Immature natural killer cell (primary cell): ENCODE measurements at regions not wholly inside any gene's neighbourhood (a gene's known extent, or its start where the extent isn't known, plus 50 kb on each side); places are given as distances from the start of the nearest gene placed in this dataset.

ENCODE experiments used
- DNase-seq, 3 donors: peaks; one replicate each; pipeline ENCODE4 v3.0.0; 2022; ENCODE audit warnings: mixed read lengths in 1 of 3
- H3K27ac Mint-ChIP-seq, 6 donors: one replicate each; pipeline ENCODE4 v1.8.0; 2020; ENCODE audit warnings: mixed read lengths in 6 of 6, mild to moderate bottlenecking in 5 of 6, inconsistent platforms in 4 of 6, moderate library complexity in 3 of 6
- H3K27me3 Mint-ChIP-seq, 3 donors: one replicate each; pipeline ENCODE4 v1.8.0; 2020 to 2021; ENCODE audit warnings: low read depth in 3 of 3, mild to moderate bottlenecking in 3 of 3, mixed read lengths in 3 of 3, moderate library complexity in 3 of 3, inconsistent platforms in 1 of 3
- H3K36me3 Mint-ChIP-seq, 3 donors: one replicate each; pipeline ENCODE4 v1.8.0; 2020; ENCODE audit warnings: mixed read lengths in 3 of 3, inconsistent platforms in 2 of 3, mild to moderate bottlenecking in 2 of 3
- H3K4me1 Mint-ChIP-seq, 2 donors: one replicate each; pipeline ENCODE4 v1.8.0; 2020; ENCODE audit warnings: inconsistent platforms in 2 of 2, mild to moderate bottlenecking in 2 of 2, mixed read lengths in 2 of 2, moderate library complexity in 1 of 2
- H3K4me3 Mint-ChIP-seq, 5 donors: one replicate each; pipeline ENCODE4 v1.8.0; 2020; ENCODE audit warnings: mild to moderate bottlenecking in 5 of 5, mixed read lengths in 5 of 5, inconsistent platforms in 3 of 5, moderate library complexity in 3 of 5
- H3K9me3 Mint-ChIP-seq, 6 donors: one replicate each; pipeline ENCODE4 v1.8.0; 2020; ENCODE audit warnings: mild to moderate bottlenecking in 6 of 6, mixed read lengths in 6 of 6, inconsistent platforms in 4 of 6, moderate library complexity in 3 of 6

DNA sequence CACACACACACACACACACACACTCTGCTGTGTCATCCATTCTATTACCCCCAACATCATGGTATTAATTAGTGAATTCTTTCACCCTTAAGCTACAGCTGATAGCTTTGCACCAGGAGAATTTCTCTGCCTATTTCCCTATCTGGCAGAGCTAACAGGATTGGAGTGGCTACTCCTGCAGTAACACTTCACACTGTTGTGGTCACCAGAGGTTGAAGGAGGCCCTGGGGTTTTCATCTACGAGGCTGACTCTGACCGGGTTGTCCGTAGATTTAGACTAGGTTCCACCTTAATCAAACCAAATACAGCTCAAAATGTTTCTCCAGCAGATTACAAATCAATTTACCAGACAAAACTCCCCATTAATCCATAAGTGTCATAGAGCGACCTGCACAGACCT lies 69.2 kb upstream of the RIPOR2 start:
- H3K4me1 Mint-ChIP-seq, result peaks cover 65 to 82% of the 10 kb centered on the region in 2 donors
- peaks cover 0 to 5% (median 3%) of the 10 kb centered on the region in 3 donors for H3K36me3 Mint-ChIP-seq
- H3K27ac Mint-ChIP-seq, result peak overlapping the region in 5 of 6 donors; percentile 6 to 78 (median 65)
- no peak for DNase-seq
- peaks cover 0 to 4% (median 3%) of the 10 kb centered on the region in 3 donors for H3K27me3 Mint-ChIP-seq
- H3K9me3 Mint-ChIP-seq, result no peaks in the 10 kb centered on the region
- H3K4me3 Mint-ChIP-seq, result peak overlapping the region in 4 of 5 donors; percentile 3 to 57 (median 13)

DNA sequence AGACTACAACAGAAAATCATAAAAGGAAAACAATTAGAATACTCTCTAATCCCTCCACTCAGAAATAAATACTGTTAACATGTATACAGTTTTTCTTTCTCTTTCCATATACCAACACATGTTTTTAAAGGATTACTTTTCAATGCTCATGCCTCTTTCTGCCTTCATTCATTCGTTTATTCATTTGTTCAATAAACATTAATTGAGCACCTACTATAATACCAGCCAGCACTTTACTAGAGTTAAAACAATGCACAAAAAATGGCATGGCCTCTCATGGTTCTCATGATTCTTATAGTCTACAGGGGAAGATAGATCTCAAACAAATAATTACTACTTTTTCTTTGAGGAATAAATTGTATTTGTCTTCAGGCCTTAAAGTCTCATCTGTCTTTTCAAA lies 70.3 kb upstream of the RIPOR2 start:
- H3K27me3 Mint-ChIP-seq, result peaks cover 0 to 3% (median 1%) of the 10 kb centered on the region in 3 donors
- peaks cover 66 to 82% of the 10 kb centered on the region in 2 donors for H3K4me1 Mint-ChIP-seq
- no peaks in the 10 kb centered on the region for H3K9me3 Mint-ChIP-seq
- no peak for DNase-seq
- no peaks in the 10 kb centered on the region for H3K36me3 Mint-ChIP-seq
- H3K27ac Mint-ChIP-seq, result peak overlapping the region; percentile 80 to 92 (median 90)
- H3K4me3 Mint-ChIP-seq, result peak overlapping the region; percentile 42 to 77 (median 70)

DNA sequence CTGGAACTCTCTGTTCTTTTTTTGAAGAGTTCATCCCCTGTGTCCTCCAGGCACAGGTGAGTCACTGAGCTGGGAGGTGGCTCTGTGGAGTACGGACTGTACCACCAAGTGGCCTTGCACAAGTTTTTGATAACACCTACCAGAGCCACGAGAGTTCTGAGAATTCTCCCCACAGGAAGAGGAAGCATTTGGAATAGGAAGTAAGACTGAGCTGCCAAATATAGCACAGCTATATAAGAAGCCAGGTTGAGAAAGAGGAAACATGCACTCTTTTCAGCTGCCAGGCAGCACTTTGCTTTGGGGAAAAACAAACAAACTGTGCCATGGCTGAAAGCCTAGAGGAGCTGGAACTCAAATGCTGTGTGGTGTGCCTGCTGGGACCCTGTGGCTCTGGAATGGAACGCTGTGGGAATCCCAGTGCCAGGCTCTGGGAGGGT lies 70.8 kb upstream of the RIPOR2 start:
- H3K4me3 Mint-ChIP-seq, result peak overlapping the region; percentile 42 to 77 (median 70)
- H3K9me3 Mint-ChIP-seq, result no peaks in the 10 kb centered on the region
- peaks cover 66 to 86% of the 10 kb centered on the region in 2 donors for H3K4me1 Mint-ChIP-seq
- peak overlapping the region; percentile 80 to 92 (median 90) for H3K27ac Mint-ChIP-seq
- H3K27me3 Mint-ChIP-seq, result peaks cover 0 to 3% (median 1%) of the 10 kb centered on the region in 3 donors
- DNase-seq, result peak in 2 of 3 donors; percentile 16 to 33
- no peaks in the 10 kb centered on the region for H3K36me3 Mint-ChIP-seq

DNA sequence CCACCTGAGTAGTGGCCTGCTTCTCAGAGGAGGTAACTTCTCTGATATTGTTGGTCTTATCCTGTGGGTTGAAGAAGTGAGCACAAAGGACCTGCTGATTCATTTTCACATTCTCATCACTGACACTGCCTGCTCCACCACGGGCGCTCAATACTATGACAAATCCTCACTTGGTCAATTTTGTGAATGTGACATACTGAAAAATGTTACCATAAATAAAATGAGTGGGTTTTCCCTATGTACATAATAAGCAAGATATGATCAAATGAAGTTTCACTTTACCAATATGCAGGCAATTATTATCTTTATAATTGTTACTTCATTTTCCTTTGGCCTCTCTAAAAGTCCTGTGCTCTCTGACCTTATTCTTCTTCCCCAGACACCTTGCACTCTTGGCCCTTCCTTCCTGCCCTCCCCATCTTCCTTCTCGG lies 71.5 kb upstream of the RIPOR2 start:
- Mint-ChIP-seq H3K27me3 (peaks cover 0 to 3% (median 1%) of the 10 kb centered on the region in 3 donors), H3K4me1 (peaks cover 66 to 93% of the 10 kb centered on the region in 2 donors), H3K9me3 (no peaks in the 10 kb centered on the region), H3K27ac (peak overlapping the region; percentile 83 to 92 (median 90)), H3K4me3 (peak overlapping the region; percentile 42 to 77 (median 70)), H3K36me3 (no peaks in the 10 kb centered on the region)
- DNase-seq, result peak; percentile 44 to 48 (median 45)

DNA sequence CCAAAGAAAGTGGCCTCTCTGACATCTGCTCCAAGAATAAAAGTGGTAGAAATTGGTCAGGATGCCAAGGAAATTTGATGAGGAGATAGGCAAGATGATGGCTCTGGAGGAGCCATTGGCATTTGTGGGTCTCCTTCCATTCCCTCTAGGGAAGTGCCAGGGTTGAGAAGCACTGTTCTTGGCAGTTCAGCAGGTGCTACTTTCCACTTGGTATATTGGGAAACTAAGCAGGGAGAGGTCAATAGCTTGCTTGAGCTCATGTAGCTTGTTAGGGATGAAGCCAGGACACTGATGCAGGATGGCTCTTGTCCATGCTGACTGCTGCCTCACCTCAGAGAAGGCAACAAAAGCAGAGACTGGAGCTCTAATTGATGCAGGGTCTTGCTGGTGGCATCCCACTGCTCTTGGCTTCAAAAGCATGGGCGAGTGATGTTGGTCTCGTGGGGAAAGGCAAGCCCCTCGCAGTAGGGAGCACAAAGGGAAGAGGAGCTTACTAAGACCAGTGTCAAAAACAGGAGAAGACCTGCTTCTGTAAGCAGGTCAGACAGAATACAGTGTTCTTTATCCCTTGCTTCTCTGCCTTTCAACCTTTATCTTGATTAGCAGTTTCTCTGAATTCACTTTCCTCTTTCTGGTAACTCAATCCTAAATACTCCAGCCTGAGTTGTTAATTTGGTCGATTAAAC lies 73.1 kb upstream of the RIPOR2 start:
- Mint-ChIP-seq H3K27me3 (peaks cover 0 to 3% (median 1%) of the 10 kb centered on the region in 3 donors), H3K4me1 (peaks cover 65 to 98% of the 10 kb centered on the region in 2 donors), H3K9me3 (no peaks in the 10 kb centered on the region), H3K27ac (peak overlapping the region in 5 of 6 donors; percentile 32 to 83 (median 65)), H3K36me3 (no peaks in the 10 kb centered on the region), H3K4me3 (no peak overlapping the region)
- DNase-seq, result no peak

DNA sequence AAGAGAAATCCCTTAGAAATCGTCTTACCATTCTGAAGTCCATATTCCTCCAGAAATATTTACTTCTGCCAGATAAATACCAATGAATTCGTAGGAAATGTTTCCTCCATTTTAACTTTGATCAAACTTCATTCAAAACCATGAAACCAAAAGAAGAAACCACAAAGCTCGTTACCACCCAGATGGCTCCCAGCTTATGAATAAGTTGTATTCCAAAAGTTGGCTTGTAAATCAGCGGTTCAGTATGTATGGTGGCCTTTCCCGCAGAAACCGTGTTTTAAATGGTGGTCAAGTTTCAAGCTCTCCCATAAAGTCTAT lies 73.6 kb upstream of the RIPOR2 start:
- Mint-ChIP-seq H3K9me3 (no peaks in the 10 kb centered on the region), H3K27me3 (peaks cover 0 to 1% (median 1%) of the 10 kb centered on the region in 3 donors), H3K4me3 (no peak overlapping the region), H3K27ac (peak overlapping the region in 4 of 6 donors; percentile 12 to 83 (median 49)), H3K4me1 (peaks cover 60 to 93% of the 10 kb centered on the region in 2 donors), H3K36me3 (peaks cover 0 to under 1% (median 0%) of the 10 kb centered on the region in 3 donors)
- DNase-seq, result no peak

DNA sequence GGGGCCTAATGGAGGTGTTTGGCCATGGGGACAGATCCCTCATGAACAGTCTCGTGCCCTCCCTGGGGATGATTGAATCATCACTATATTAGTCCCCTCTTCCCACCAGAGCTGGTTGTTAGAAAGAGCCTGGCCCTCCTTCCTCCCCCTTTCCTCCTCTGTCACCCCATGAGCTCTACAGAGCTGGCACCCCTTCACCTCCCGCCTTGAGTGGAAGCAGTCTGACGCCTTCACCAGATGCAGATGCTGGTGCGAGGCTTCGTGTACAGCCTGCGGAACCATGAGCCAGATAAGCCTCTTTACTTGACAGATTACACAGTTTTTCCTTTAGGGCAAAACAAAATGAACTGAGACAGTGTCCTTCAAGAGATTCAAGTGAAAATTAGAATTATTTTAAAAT lies 74.4 kb upstream of the RIPOR2 start:
- H3K36me3 Mint-ChIP-seq, result peaks cover 0 to 9% (median 6%) of the 10 kb centered on the region in 3 donors
- H3K27me3 Mint-ChIP-seq, result peaks cover 0 to 1% (median 1%) of the 10 kb centered on the region in 3 donors
- H3K27ac Mint-ChIP-seq, result peak overlapping the region in 3 of 6 donors; percentile 60 to 80 (median 61)
- peak in 1 of 3 donors; percentile 24 for DNase-seq
- no peaks in the 10 kb centered on the region for H3K9me3 Mint-ChIP-seq
- peak overlapping the region in 2 of 5 donors; percentile 23 to 43 for H3K4me3 Mint-ChIP-seq
- peaks cover 56 to 91% of the 10 kb centered on the region in 2 donors for H3K4me1 Mint-ChIP-seq

DNA sequence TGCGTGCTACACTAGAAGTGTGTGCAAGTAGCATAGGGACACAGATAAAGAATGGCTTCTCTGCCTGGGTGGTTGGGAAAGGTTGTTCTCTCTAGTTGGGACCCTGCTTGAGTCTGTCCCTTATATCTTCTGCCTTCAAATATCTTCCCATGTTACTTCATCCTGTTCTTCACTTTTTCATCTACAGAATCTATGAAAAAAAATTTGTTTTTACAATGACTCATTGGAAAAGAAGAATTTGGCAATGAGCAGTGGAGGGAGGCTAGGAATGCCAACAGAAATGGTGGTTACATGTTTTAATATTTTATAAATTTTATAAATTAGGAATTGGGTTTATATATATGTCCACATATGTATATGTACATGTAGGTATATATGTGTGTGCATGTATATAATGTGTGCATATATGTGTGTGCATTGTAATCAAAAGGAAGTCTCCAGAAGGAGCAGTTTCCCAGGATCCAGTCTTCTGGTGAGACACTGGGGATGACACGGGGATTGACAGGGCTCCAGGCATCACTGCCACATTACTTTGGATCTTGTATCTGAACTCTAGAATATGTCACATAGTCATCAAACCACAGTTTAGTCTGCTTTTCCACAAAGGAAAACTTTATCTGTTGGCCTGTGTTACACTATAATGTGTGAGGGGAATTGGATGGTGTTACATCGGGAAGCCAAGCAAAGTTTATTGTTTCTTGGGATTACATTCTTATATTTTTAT lies 75.3 kb upstream of the RIPOR2 start:
- peak overlapping the region in 1 of 6 donors; percentile 36 for H3K27ac Mint-ChIP-seq
- no peak overlapping the region for H3K4me3 Mint-ChIP-seq
- DNase-seq, result no peak
- no peaks in the 10 kb centered on the region for H3K9me3 Mint-ChIP-seq
- H3K36me3 Mint-ChIP-seq, result peaks cover 0 to 10% (median 7%) of the 10 kb centered on the region in 3 donors
- H3K27me3 Mint-ChIP-seq, result peaks cover 0 to 1% (median 1%) of the 10 kb centered on the region in 3 donors
- peaks cover 49 to 88% of the 10 kb centered on the region in 2 donors for H3K4me1 Mint-ChIP-seq

DNA sequence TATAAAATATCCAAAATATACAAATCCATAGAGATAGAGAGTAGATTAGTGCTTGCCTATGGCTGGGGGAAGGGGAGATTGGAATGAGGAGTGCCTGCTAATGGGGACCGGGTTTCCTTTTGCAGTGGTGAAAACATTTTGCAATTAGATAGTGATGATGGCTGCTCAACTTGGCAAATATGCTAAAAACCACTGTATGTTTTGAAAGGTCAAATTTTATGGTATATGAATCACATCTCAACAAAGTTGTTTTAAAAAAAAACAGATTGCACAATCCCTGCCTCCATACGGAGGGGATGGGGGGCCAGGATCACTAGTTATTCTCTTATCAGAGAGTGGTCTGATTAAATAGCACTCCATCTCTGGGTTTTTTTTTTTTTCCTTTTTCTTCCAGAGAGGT lies 76.9 kb upstream of the RIPOR2 start:
- H3K4me3 Mint-ChIP-seq, result no peak overlapping the region
- peaks cover 0 to 10% (median 7%) of the 10 kb centered on the region in 3 donors for H3K36me3 Mint-ChIP-seq
- DNase-seq, result no peak
- peaks cover 0 to 1% (median 0%) of the 10 kb centered on the region in 3 donors for H3K27me3 Mint-ChIP-seq
- no peaks in the 10 kb centered on the region for H3K9me3 Mint-ChIP-seq
- H3K27ac Mint-ChIP-seq, result peak overlapping the region in 1 of 6 donors; percentile 55
- H3K4me1 Mint-ChIP-seq, result peaks cover 41 to 88% of the 10 kb centered on the region in 2 donors

DNA sequence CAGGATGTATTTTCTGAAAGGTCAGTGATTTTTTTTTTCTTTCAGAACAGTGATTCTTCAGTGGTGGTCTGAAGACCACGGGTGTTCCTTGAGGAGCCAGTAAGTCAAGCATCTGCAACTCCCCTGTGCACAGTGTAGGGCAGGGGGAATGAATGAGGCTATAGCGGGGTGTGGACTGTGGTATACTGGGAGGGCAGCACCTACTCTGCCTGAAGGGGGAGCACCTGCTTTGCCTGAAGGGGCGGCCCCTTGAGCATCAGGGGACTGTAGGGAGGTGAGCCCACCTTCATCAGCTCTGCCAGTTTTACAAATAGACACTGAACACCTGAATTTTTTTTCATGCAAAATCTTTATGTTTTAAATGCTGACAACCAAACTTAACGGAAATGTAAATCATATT lies 77.5 kb upstream of the RIPOR2 start:
- Mint-ChIP-seq H3K27ac (no peak overlapping the region), H3K4me3 (no peak overlapping the region), H3K27me3 (peaks cover 0 to 1% (median 0%) of the 10 kb centered on the region in 3 donors), H3K4me1 (peaks cover 39 to 88% of the 10 kb centered on the region in 2 donors), H3K36me3 (peaks cover 0 to 10% (median 7%) of the 10 kb centered on the region in 3 donors), H3K9me3 (no peaks in the 10 kb centered on the region)
- DNase-seq, result no peak

DNA sequence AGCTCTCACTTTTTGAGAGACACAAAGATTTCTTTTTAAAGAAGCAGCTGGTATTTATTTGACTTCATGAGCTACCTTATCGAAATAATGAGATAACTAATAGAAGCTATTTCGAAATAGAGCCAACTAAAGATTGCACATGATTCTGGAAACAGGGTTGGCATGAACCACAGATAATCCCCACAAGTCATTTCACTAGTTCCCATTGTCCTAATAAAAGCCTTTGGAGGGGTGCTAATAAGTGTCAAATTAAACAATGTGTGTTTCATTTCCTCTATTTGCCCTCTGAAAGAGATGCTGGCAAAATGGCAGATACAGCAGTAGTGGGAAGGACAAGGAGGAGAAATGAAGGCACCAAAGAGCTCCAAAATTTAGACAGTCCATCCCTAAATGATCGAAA lies 78.6 kb upstream of the RIPOR2 start:
- peak overlapping the region in 5 of 6 donors; percentile 23 to 75 (median 56) for H3K27ac Mint-ChIP-seq
- DNase-seq, result no peak
- H3K9me3 Mint-ChIP-seq, result no peaks in the 10 kb centered on the region
- H3K4me1 Mint-ChIP-seq, result peaks cover 28 to 81% of the 10 kb centered on the region in 2 donors
- no peak overlapping the region for H3K4me3 Mint-ChIP-seq
- no peaks in the 10 kb centered on the region for H3K27me3 Mint-ChIP-seq
- peaks cover 0 to 10% (median 7%) of the 10 kb centered on the region in 3 donors for H3K36me3 Mint-ChIP-seq

DNA sequence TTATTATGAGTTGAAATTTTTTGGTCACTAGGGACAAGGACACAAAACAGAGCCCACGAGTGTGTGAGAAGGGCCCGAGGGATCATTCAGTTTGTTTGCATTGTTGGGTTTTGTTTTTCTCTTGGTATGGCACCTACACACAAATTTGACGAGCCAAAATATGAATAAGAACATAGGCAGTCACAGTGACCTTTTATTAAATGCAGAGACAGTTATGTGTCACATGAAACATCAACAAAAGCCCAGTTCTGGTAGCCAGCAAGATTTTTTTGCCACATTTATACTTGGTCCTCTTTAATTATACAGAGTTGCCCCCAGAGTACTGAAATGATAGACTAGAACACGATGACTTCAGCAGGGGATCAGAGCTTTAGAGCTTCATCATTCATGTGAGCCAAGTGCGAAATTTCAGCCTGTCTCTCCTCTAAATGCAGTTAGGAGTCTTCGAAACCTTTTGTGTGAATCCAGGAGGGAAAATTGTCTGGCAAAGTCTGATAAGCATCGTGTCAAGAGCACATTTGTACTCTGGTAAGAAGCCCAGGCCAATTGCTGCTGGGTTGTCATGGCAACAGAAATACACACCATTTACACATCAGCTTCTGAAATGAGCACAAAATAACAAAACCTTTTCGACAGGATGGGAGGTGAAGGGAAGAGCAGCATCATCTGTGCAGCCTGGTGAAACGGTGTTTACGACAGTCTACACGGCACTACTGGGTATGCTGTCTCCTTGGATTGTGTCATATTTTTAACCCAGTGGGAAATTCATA lies 79.2 kb upstream of the RIPOR2 start:
- peak overlapping the region in 4 of 6 donors; percentile 23 to 75 (median 64) for H3K27ac Mint-ChIP-seq
- H3K9me3 Mint-ChIP-seq, result no peaks in the 10 kb centered on the region
- H3K27me3 Mint-ChIP-seq, result no peaks in the 10 kb centered on the region
- H3K4me1 Mint-ChIP-seq, result peaks cover 22 to 75% of the 10 kb centered on the region in 2 donors
- H3K36me3 Mint-ChIP-seq, result peaks cover 0 to 10% (median 7%) of the 10 kb centered on the region in 3 donors
- peak in 1 of 3 donors; percentile 35 for DNase-seq
- no peak overlapping the region for H3K4me3 Mint-ChIP-seq

DNA sequence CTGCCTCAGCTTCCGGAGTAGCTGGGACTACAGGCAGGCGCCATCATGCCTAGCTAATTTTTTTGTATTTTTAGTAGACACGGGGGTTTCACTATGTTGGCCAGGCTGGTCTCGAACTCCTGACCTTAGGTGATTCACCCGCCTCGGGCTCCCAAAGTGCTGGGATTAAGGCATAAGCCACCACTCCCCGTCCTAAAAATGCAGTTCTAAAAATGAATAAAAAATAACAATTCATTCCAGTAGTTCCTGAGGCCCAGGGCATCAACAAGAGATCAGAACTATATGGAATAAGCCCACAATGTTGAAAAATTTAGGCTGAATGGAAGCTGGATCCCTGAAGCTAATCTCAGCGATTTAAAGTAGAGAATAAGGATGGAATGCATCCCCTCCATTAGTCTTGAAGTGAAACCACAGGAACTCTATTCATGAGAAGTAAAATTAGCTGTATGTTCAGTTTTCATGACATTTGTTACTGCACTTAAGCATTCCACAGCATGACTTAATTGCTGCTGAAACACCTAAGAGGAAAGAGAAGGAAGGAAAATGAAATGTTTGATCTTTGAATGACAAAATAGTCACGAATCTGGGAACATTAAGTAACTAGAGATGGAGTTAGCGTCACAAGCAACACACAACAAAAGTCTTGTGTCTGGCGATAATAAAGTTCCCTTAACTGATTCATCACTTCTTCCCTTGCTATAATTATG lies 80.4 kb upstream of the RIPOR2 start:
- Mint-ChIP-seq H3K9me3 (no peaks in the 10 kb centered on the region), H3K36me3 (peaks cover 0 to 10% (median 7%) of the 10 kb centered on the region in 3 donors), H3K4me3 (no peak overlapping the region), H3K4me1 (peaks cover 18 to 63% of the 10 kb centered on the region in 2 donors), H3K27ac (peak overlapping the region in 4 of 6 donors; percentile 3 to 60 (median 22)), H3K27me3 (no peaks in the 10 kb centered on the region)
- no peak for DNase-seq
